Neutrophil (primary cell): ENCODE measurements at regions not wholly inside any gene's neighbourhood (a gene's known extent, or its start where the extent isn't known, plus 50 kb on each side); places are given as distances from the start of the nearest gene placed in this dataset.

ENCODE experiments used
- H3K27ac ChIP-seq: fragments of 200-600 bp; sonication (generic); 2 replicates; pipeline ENCODE4 v1.5.1; 2016; ENCODE audit warnings: mild to moderate bottlenecking, moderate library complexity
- H3K27me3 ChIP-seq: fragments of 200-600 bp; sonication (generic); 2 replicates; pipeline ENCODE4 v1.6.0; 2016; ENCODE audit warnings: mild to moderate bottlenecking
- H3K36me3 ChIP-seq: fragments of 200-600 bp; sonication (generic); 2 replicates; pipeline ENCODE4 v1.5.1; 2017
- H3K4me1 ChIP-seq, 2 experiments: fragments of 200-600 bp in 1 of 2; sonication (generic) in 1 of 2; 1 replicate in 1 of 2; 2 replicates in 1 of 2; pipeline versions ENCODE4 v1.5.1 to v1.6.1; 2013 to 2016; ENCODE audit warnings: low read depth in 1 of 2, low read length in 1 of 2, mild to moderate bottlenecking in 1 of 2, moderate library complexity in 1 of 2; ENCODE audit not compliant: control insufficient read depth in 1 of 2, insufficient read depth in 1 of 2
- H3K4me3 ChIP-seq, 2 experiments: fragments of 200-600 bp in 1 of 2; sonication (generic) in 1 of 2; 1 replicate in 1 of 2; 2 replicates in 1 of 2; pipeline ENCODE4 v1.5.1; 2013 to 2016; ENCODE audit warnings: low read depth in 1 of 2, low read length in 1 of 2, mild to moderate bottlenecking in 1 of 2, moderate library complexity in 1 of 2
- H3K9me3 ChIP-seq: fragments of 200-600 bp; sonication (generic); 2 replicates; pipeline ENCODE4 v1.5.1; 2016
- TF ChIP-seq, protein P1 (sequence below): fragments of 200-600 bp; sonication (generic); IDR thresholded peaks from 2 replicates; pipeline ENCODE4 v1.5.1; 2016; ENCODE audit warnings: antibody characterized with exemption

DNA sequence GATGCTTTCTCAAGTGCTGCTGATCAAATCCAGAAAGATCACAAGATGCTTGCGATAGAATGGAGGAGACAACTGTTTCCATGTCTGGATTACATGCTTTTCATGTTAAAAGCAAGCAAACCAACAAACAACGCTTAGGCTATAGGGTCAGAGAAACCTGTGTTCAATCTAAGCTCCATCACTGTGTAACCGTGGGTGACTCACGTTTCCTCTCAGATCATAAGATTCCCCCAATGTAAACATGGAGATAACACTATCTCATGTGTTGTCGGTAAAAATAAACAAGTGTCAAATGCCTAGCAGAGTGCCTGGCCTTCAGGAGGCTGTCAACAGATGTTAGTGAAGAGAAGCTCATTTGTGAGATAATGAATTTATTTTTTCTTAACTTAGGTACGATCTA, 907.8 kb downstream of the NTRK3 start:
- Histone ChIP-seq H3K27ac (no peak overlapping the region), H3K4me1 (no peaks in the 10 kb centered on the region), H3K4me3 (no peak overlapping the region), H3K36me3 (no peaks in the 10 kb centered on the region), H3K27me3 (no peaks in the 10 kb centered on the region), H3K9me3 (no peaks in the 10 kb centered on the region)
- TF ChIP-seq, protein P1, sequence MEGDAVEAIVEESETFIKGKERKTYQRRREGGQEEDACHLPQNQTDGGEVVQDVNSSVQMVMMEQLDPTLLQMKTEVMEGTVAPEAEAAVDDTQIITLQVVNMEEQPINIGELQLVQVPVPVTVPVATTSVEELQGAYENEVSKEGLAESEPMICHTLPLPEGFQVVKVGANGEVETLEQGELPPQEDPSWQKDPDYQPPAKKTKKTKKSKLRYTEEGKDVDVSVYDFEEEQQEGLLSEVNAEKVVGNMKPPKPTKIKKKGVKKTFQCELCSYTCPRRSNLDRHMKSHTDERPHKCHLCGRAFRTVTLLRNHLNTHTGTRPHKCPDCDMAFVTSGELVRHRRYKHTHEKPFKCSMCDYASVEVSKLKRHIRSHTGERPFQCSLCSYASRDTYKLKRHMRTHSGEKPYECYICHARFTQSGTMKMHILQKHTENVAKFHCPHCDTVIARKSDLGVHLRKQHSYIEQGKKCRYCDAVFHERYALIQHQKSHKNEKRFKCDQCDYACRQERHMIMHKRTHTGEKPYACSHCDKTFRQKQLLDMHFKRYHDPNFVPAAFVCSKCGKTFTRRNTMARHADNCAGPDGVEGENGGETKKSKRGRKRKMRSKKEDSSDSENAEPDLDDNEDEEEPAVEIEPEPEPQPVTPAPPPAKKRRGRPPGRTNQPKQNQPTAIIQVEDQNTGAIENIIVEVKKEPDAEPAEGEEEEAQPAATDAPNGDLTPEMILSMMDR = no peak

DNA sequence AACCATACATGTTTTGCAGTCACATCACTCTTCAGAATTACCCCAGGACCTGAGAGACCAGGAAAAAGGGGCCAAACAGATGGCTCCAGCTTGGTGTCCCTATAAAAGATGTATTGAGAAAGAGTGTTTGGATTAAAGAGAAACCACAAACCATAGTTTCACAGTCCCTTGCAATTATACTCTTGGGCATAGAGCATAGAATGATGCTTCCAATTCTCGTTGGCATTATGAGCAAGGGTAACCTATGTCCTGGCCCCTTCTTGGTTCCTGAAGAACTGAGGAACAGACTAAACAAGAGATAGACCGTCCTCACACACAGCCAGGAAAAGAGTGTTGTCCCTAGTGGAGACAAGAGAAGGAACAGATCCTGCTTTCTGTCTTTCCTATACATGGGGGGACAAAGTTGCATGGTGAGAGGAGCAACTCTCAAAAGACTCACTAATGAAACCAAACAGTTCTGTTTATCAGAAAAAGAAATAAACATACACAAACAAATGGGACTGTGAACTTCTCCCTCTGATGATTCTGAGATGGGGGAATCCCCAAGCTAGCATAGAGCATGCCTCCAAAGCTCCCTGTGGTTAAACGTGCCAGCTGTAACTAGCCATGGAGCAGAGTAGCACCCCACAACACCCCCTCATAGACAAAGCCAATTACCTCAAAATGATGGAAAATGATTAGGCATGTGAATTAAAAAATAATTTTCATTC, 908.6 kb downstream of the NTRK3 start:
- Histone ChIP-seq H3K4me3 (no peak overlapping the region), H3K27me3 (no peaks in the 10 kb centered on the region), H3K36me3 (no peaks in the 10 kb centered on the region), H3K27ac (no peak overlapping the region), H3K9me3 (no peaks in the 10 kb centered on the region), H3K4me1 (no peaks in the 10 kb centered on the region)
- TF ChIP-seq, protein P1 = no peak

DNA sequence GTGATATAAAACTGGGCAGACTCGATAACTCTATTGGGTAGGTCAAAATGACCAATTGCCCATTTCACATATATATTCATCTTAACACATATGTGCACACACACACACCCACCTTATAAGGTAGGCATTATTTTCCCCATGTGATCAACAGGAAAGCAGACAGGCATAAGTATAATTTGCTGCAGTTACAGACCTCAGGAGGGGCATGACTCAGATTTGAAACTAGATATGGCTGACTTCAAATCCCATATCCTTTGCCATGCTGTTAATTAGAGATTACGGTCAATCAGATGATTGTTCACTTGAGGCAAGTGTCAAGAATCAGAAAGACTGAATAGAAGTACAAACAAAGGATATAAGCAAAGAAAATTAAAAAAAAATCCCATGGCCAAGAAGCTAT, 910.6 kb downstream of the NTRK3 start:
- TF ChIP-seq, protein P1 = no peak
- H3K4me3 ChIP-seq = no peak overlapping the region
- H3K27ac ChIP-seq = no peak overlapping the region
- no peaks in the 10 kb centered on the region for H3K36me3 ChIP-seq
- H3K9me3 ChIP-seq = no peaks in the 10 kb centered on the region
- H3K4me1 ChIP-seq = no peaks in the 10 kb centered on the region
- H3K27me3 ChIP-seq = no peaks in the 10 kb centered on the region

DNA sequence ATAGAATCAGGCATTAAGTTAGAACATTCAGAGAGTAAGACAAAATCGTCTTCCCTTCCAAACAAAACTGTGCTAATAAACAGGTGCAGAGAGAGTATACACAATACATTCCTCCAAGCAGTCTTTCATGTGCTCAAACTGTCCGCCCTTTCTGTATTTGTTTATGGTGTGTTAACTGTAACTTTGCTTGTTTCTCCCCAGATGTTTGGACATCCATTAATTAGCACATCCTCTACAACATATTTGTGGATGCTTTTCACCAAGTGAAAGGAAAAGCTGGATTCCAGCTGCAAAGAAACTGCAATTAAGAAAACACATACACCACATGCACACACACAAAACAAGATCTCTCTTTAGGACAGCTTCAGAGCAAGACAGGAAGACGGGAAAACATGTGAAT, 912.6 kb downstream of the NTRK3 start:
- Histone ChIP-seq H3K36me3 (no peaks in the 10 kb centered on the region), H3K9me3 (no peaks in the 10 kb centered on the region)
- TF ChIP-seq, protein P1 = no peak

DNA sequence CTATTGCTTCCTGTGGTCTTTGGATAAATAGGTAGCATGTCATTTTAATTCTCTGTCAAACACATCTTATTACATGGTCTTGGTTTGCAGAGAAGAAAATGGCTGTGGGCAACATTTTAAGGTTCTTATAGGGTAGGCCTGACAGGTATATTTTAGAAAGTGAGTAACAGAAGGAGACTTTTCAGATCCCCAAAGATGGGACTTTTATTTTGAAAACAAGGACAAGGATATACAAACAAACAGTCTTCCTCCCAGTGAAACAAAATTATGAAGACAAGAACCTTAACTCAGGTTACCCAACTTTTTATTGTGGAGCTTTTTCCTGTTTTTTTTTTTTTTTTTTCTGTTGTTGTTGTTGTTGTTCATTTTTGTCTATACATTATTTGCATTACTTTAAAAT, 916.2 kb downstream of the NTRK3 start:
- no peaks in the 10 kb centered on the region for H3K36me3 ChIP-seq
- H3K4me1 ChIP-seq = no peaks in the 10 kb centered on the region
- H3K27me3 ChIP-seq = no peaks in the 10 kb centered on the region
- TF ChIP-seq, protein P1 = no peak
- no peaks in the 10 kb centered on the region for H3K9me3 ChIP-seq
- no peak overlapping the region for H3K27ac ChIP-seq
- no peak overlapping the region for H3K4me3 ChIP-seq

More for the DNA sequence above, 912.6 kb downstream of the NTRK3 start:
- Histone ChIP-seq H3K27me3 (no peaks in the 10 kb centered on the region), H3K4me1 (no peaks in the 10 kb centered on the region), H3K4me3 (no peak overlapping the region), H3K27ac (no peak overlapping the region)
